ENCODE measurements at regions not wholly inside any gene's neighbourhood (a gene's known extent, or its start where the extent isn't known, plus 50 kb on each side); places are given as distances from the start of the nearest gene placed in this dataset.

- Histone ChIP-seq H2AFZ (0 out of 2 replicates have a peak overlapping the region, but pooled peaks have one; percentile 6), H3K27ac (ENCODE audit: low read depth) (no peak overlapping the region), H4K20me1 (replicated peaks; ENCODE audit: insufficient read depth) (no peaks in the 10 kb centered on the region), H3F3A (replicated peaks; ENCODE audit: low read depth) (no peaks in the 10 kb centered on the region), H3K9me2 (ENCODE audit: insufficient read depth) (no peaks in the 10 kb centered on the region), H3K36me3 (ENCODE audit: insufficient read depth) (no peaks in the 10 kb centered on the region), H3K79me2 (replicated peaks; ENCODE audit: insufficient read depth) (no peaks in the 10 kb centered on the region), H3K4me1 (ENCODE audit: insufficient read depth) (peaks cover 4% of the 10 kb centered on the region; the same call in 1 of the 2 replicates), H3K4me2 (no peak overlapping the region), H3K4me3 (no peak overlapping the region), H3K27me3 (ENCODE audit: insufficient read depth) (no peaks in the 10 kb centered on the region)
- Mint-ChIP-seq H3K4me3 (no peak overlapping the region), H3K4me1 (peaks cover 10% of the 10 kb centered on the region), H3K9me3 (no peaks in the 10 kb centered on the region), H3K27me3 (ENCODE audit: insufficient read depth, low read depth, poor library complexity) (no peaks in the 10 kb centered on the region), H3K27ac (no peak overlapping the region), H3K36me3 (ENCODE audit: low read depth) (no peaks in the 10 kb centered on the region)
- ATAC-seq (peak; percentile 53; the same call in 2 of the 3 replicates), DNase-seq (ENCODE audit: low spot score) (no peak)
- TF ChIP-seq JUNB (IDR thresholded peaks at IDR 0.05; ENCODE audit: unreplicated experiment) (no peak), CTCF (conservative IDR thresholded peaks at IDR 0.05; ENCODE audit: low read depth in 2 of 2) (no peak), EZH2phosphoT487 (IDR thresholded peaks at IDR 0.05; ENCODE audit: unreplicated experiment) (no peak), EZH2 (IDR thresholded peaks at IDR 0.05; ENCODE audit: low read depth, unreplicated experiment) (no peak)
Observed at GRCh38 chr10:111830359-111830758, 353.2 kb downstream of the GPAM start.

- Histone ChIP-seq H3K27me3 (ENCODE audit: insufficient read depth) (no peaks in the 10 kb centered on the region), H3F3A (replicated peaks; ENCODE audit: low read depth) (no peaks in the 10 kb centered on the region), H3K9me2 (ENCODE audit: insufficient read depth) (no peaks in the 10 kb centered on the region), H3K27ac (ENCODE audit: low read depth) (no peak overlapping the region), H4K20me1 (replicated peaks; ENCODE audit: insufficient read depth) (no peaks in the 10 kb centered on the region), H3K4me2 (no peak overlapping the region), H3K79me2 (replicated peaks; ENCODE audit: insufficient read depth) (no peaks in the 10 kb centered on the region), H3K4me1 (ENCODE audit: insufficient read depth) (peaks cover 10% of the 10 kb centered on the region), H3K4me3 (no peak overlapping the region), H2AFZ (0 out of 2 replicates have a peak overlapping the region, but pooled peaks have one; percentile 6), H3K36me3 (ENCODE audit: insufficient read depth) (no peaks in the 10 kb centered on the region)
- no peak overlapping the region for H3K4me3 Mint-ChIP-seq
- H3K27me3 Mint-ChIP-seq (ENCODE audit: insufficient read depth, low read depth, poor library complexity): no peaks in the 10 kb centered on the region
- H3K36me3 Mint-ChIP-seq (ENCODE audit: low read depth): no peaks in the 10 kb centered on the region
- ATAC-seq: no peak
- DNase-seq (ENCODE audit: low spot score): no peak
- no peaks in the 10 kb centered on the region for H3K9me3 Mint-ChIP-seq
- H3K4me1 Mint-ChIP-seq: peaks cover 14% of the 10 kb centered on the region
- no peak overlapping the region for H3K27ac Mint-ChIP-seq
- no peak for TF ChIP-seq CTCF (conservative IDR thresholded peaks at IDR 0.05; ENCODE audit: low read depth in 2 of 2)
- no peak for TF ChIP-seq ETS1 (IDR thresholded peaks at IDR 0.05)
- TF ChIP-seq JUNB (IDR thresholded peaks at IDR 0.05; ENCODE audit: unreplicated experiment): no peak
- TF ChIP-seq EZH2 (IDR thresholded peaks at IDR 0.05; ENCODE audit: low read depth, unreplicated experiment): no peak
- TF ChIP-seq ZNF331 (CRISPR knock-in tag; IDR thresholded peaks at IDR 0.05; ENCODE audit: low read depth): no peak
- TF ChIP-seq REST (IDR thresholded peaks at IDR 0.05; ENCODE audit: unreplicated experiment): no peak
- no peak for TF ChIP-seq ZNF114 (CRISPR knock-in tag; IDR thresholded peaks at IDR 0.05)
Observed at GRCh38 chr10:111831058-111831457, 352.5 kb downstream of the GPAM start.
